ENCODE measurements at regions not wholly inside any gene's neighbourhood (a gene's known extent, or its start where the extent isn't known, plus 50 kb on each side); places are given as distances from the start of the nearest gene placed in this dataset.

DNA sequence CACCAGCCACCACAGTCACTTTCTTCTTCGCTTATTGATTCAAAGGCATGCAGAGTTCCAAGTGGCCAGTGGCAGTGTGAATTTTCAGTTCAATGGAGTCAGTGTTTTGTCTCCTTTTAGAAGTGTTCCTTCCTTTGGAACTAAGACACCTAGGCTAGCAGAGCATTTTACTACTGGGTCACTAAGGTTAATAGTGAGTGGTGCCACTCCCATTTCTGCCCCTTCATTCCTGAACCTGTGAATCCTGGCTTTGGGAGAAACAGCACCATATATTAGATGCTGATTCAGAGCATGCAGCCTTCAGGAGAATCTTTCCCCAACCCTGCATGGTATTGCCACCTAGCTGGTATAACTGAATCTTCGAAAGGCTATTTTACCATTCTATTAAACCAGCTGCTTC is 312.7 kb downstream of the HRH4 start:
- peaks cover 11% of the 10 kb centered on the region for H3K4me1 Mint-ChIP-seq
- no peak for ATAC-seq

DNA sequence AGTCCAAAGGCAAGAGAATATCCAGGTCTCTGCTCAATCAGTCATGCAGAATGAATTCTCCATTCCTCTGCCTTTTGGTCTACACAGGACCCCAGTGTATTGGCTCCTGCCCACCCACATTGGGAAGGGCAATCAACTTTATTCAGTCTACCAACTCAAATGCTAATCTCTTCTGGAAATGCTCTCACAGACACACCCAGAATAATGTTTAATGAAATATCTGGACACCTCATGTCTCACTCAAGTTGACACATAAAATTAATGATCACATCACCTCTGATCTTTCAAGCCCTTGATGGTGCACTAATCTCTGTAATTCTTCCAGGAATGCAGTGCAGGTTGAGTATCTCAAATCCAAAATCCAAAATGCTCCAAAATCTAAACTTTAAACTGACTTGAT is 315.6 kb downstream of the HRH4 start:
- H3K36me3 Mint-ChIP-seq, result peaks cover 13% of the 10 kb centered on the region
- no peak for DNase-seq (ENCODE audit: low spot score)
- ChIA-PET CTCF (no interaction called here), POLR2A (no interaction called here)
- H3K27ac Mint-ChIP-seq, result no peak overlapping the region
- peaks cover 30% of the 10 kb centered on the region for H3K9me3 Mint-ChIP-seq
- peaks cover 23% of the 10 kb centered on the region for H3K4me1 Mint-ChIP-seq
- no peak overlapping the region for H3K4me3 Mint-ChIP-seq
- no peak for ATAC-seq
- no peaks in the 10 kb centered on the region for H3K27me3 Mint-ChIP-seq (ENCODE audit: low read depth)
- TF ChIP-seq ZNF263 (CRISPR knock-in tag; IDR thresholded peaks at IDR 0.05; ENCODE audit: low read depth), result no peak
- no peak for TF ChIP-seq ZNF138 (CRISPR knock-in tag; conservative IDR thresholded peaks at IDR 0.05)
- TF ChIP-seq, protein P1, sequence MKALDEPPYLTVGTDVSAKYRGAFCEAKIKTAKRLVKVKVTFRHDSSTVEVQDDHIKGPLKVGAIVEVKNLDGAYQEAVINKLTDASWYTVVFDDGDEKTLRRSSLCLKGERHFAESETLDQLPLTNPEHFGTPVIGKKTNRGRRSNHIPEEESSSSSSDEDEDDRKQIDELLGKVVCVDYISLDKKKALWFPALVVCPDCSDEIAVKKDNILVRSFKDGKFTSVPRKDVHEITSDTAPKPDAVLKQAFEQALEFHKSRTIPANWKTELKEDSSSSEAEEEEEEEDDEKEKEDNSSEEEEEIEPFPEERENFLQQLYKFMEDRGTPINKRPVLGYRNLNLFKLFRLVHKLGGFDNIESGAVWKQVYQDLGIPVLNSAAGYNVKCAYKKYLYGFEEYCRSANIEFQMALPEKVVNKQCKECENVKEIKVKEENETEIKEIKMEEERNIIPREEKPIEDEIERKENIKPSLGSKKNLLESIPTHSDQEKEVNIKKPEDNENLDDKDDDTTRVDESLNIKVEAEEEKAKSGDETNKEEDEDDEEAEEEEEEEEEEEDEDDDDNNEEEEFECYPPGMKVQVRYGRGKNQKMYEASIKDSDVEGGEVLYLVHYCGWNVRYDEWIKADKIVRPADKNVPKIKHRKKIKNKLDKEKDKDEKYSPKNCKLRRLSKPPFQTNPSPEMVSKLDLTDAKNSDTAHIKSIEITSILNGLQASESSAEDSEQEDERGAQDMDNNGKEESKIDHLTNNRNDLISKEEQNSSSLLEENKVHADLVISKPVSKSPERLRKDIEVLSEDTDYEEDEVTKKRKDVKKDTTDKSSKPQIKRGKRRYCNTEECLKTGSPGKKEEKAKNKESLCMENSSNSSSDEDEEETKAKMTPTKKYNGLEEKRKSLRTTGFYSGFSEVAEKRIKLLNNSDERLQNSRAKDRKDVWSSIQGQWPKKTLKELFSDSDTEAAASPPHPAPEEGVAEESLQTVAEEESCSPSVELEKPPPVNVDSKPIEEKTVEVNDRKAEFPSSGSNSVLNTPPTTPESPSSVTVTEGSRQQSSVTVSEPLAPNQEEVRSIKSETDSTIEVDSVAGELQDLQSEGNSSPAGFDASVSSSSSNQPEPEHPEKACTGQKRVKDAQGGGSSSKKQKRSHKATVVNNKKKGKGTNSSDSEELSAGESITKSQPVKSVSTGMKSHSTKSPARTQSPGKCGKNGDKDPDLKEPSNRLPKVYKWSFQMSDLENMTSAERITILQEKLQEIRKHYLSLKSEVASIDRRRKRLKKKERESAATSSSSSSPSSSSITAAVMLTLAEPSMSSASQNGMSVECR (CRISPR knock-in tag; IDR thresholded peaks at IDR 0.05; ENCODE audit: borderline replicate concordance), result no peak
- TF ChIP-seq OVOL2 (CRISPR knock-in tag; IDR thresholded peaks at IDR 0.05; ENCODE audit: borderline replicate concordance), result no peak
- TF ChIP-seq GRHL2 (CRISPR knock-in tag; IDR thresholded peaks at IDR 0.05; ENCODE audit: insufficient replicate concordance, severe bottlenecking), result no peak

More for the DNA sequence above, 312.7 kb downstream of the HRH4 start:
- DNase-seq (ENCODE audit: low spot score), result no peak
- H3K27me3 Mint-ChIP-seq (ENCODE audit: low read depth), result no peaks in the 10 kb centered on the region
- no peak overlapping the region for H3K27ac Mint-ChIP-seq
- H3K4me3 Mint-ChIP-seq, result no peak overlapping the region
- POLR2A ChIA-PET, result no interaction called here
- CTCF ChIA-PET, result no interaction called here
- H3K36me3 Mint-ChIP-seq, result peaks cover 15% of the 10 kb centered on the region
- TF ChIP-seq, protein P2, sequence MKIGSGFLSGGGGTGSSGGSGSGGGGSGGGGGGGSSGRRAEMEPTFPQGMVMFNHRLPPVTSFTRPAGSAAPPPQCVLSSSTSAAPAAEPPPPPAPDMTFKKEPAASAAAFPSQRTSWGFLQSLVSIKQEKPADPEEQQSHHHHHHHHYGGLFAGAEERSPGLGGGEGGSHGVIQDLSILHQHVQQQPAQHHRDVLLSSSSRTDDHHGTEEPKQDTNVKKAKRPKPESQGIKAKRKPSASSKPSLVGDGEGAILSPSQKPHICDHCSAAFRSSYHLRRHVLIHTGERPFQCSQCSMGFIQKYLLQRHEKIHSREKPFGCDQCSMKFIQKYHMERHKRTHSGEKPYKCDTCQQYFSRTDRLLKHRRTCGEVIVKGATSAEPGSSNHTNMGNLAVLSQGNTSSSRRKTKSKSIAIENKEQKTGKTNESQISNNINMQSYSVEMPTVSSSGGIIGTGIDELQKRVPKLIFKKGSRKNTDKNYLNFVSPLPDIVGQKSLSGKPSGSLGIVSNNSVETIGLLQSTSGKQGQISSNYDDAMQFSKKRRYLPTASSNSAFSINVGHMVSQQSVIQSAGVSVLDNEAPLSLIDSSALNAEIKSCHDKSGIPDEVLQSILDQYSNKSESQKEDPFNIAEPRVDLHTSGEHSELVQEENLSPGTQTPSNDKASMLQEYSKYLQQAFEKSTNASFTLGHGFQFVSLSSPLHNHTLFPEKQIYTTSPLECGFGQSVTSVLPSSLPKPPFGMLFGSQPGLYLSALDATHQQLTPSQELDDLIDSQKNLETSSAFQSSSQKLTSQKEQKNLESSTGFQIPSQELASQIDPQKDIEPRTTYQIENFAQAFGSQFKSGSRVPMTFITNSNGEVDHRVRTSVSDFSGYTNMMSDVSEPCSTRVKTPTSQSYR (CRISPR knock-in tag; IDR thresholded peaks at IDR 0.05), result no peak
- TF ChIP-seq, protein P3, sequence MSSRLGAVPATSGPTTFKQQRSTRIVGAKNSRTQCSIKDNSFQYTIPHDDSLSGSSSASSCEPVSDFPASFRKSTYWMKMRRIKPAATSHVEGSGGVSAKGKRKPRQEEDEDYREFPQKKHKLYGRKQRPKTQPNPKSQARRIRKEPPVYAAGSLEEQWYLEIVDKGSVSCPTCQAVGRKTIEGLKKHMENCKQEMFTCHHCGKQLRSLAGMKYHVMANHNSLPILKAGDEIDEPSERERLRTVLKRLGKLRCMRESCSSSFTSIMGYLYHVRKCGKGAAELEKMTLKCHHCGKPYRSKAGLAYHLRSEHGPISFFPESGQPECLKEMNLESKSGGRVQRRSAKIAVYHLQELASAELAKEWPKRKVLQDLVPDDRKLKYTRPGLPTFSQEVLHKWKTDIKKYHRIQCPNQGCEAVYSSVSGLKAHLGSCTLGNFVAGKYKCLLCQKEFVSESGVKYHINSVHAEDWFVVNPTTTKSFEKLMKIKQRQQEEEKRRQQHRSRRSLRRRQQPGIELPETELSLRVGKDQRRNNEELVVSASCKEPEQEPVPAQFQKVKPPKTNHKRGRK (CRISPR knock-in tag; IDR thresholded peaks at IDR 0.05; ENCODE audit: borderline replicate concordance), result no peak
- TF ChIP-seq TP53 (CRISPR knock-in tag; IDR thresholded peaks at IDR 0.05) (no peak), ATF1 (CRISPR knock-in tag; IDR thresholded peaks at IDR 0.05) (no peak), KAT7 (CRISPR knock-in tag; IDR thresholded peaks at IDR 0.05; ENCODE audit: borderline replicate concordance) (no peak), NR2C2 (CRISPR knock-in tag; IDR thresholded peaks at IDR 0.05) (no peak), ZBTB21 (CRISPR knock-in tag; IDR thresholded peaks at IDR 0.05; ENCODE audit: borderline replicate concordance) (no peak), RELA (CRISPR knock-in tag; IDR thresholded peaks at IDR 0.05; ENCODE audit: borderline replicate concordance) (no peak)
- TF ChIP-seq, protein P4, sequence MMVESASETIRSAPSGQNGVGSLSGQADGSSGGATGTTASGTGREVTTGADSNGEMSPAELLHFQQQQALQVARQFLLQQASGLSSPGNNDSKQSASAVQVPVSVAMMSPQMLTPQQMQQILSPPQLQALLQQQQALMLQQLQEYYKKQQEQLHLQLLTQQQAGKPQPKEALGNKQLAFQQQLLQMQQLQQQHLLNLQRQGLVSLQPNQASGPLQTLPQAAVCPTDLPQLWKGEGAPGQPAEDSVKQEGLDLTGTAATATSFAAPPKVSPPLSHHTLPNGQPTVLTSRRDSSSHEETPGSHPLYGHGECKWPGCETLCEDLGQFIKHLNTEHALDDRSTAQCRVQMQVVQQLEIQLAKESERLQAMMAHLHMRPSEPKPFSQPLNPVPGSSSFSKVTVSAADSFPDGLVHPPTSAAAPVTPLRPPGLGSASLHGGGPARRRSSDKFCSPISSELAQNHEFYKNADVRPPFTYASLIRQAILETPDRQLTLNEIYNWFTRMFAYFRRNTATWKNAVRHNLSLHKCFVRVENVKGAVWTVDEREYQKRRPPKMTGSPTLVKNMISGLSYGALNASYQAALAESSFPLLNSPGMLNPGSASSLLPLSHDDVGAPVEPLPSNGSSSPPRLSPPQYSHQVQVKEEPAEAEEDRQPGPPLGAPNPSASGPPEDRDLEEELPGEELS (CRISPR knock-in tag; IDR thresholded peaks at IDR 0.05), result no peak
- TF ChIP-seq, protein P5, sequence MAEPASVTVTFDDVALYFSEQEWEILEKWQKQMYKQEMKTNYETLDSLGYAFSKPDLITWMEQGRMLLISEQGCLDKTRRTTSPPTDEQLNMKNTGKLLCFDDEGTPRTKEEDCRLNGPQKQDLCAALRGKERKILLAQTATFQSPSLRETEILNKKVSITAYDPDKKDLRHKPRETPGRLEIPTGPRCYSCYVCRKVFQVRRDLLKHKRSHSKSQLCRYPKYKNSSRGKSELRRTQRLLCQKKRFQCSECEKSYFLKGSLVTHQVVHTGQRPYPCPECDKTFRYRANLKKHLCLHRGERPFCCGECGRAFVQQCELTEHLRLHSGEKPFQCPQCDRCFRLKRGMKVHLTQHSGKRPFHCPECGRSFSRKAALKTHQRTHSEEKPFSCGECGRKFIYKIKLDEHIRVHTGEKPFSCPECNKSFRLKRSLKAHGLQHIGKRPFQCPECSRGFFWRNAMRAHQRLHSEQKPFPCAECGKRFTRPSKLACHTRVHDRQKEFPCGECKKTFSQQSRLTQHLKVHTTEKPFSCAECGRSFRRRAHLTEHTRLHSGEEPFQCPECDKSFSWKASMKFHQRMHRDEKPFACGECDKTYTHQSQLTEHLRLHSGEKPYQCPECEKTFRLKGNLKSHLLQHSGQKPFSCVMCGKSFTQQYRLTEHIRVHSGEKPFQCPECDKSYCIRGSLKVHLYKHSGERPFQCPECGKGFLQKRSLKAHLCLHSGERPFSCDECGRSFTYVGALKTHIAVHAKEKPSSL (CRISPR knock-in tag; conservative IDR thresholded peaks at IDR 0.05), result no peak
- TF ChIP-seq, protein P6, sequence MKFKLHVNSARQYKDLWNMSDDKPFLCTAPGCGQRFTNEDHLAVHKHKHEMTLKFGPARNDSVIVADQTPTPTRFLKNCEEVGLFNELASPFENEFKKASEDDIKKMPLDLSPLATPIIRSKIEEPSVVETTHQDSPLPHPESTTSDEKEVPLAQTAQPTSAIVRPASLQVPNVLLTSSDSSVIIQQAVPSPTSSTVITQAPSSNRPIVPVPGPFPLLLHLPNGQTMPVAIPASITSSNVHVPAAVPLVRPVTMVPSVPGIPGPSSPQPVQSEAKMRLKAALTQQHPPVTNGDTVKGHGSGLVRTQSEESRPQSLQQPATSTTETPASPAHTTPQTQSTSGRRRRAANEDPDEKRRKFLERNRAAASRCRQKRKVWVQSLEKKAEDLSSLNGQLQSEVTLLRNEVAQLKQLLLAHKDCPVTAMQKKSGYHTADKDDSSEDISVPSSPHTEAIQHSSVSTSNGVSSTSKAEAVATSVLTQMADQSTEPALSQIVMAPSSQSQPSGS (CRISPR knock-in tag; IDR thresholded peaks at IDR 0.05; ENCODE audit: borderline replicate concordance, low read depth), result no peak
- TF ChIP-seq, protein P7, sequence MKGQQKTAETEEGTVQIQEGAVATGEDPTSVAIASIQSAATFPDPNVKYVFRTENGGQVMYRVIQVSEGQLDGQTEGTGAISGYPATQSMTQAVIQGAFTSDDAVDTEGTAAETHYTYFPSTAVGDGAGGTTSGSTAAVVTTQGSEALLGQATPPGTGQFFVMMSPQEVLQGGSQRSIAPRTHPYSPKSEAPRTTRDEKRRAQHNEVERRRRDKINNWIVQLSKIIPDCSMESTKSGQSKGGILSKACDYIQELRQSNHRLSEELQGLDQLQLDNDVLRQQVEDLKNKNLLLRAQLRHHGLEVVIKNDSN (CRISPR knock-in tag; IDR thresholded peaks at IDR 0.05), result no peak
- peaks cover 39% of the 10 kb centered on the region for H3K9me3 Mint-ChIP-seq

Data from WTC11 (cell line).